ENCODE measurements at regions not wholly inside any gene's neighbourhood (a gene's known extent, or its start where the extent isn't known, plus 50 kb on each side); places are given as distances from the start of the nearest gene placed in this dataset.

DNA sequence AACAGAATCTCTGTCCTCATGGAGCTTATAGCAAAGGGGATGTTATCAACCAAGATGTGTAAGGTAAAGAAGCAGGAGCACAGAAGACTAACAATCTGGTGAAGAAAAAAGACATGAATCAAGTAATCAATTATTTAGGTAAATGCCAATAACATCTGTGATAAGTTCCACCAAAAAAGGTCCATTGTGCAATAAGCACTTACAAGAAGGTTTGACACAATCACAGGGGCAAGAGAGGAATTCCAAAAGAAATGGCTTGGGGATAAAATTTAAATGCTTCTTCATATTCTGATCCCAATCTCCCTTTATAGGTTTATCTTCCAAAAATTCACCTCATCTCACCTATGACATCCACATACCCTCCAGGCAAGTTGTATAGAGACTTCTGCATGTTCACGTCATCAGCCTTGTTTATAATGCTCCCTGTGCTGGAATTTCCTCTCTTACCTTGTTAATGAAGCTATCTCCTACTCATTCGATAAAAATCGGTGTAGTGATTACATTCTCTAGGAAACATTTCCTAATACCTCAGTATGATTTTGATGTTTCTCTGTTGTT lies 53.6 kb upstream of the DPT start:
- Mint-ChIP-seq H3K4me3 (no peak overlapping the region), H3K27me3 (ENCODE audit: low read depth in 3 of 3) (peaks cover 2 to 4% (median 2%) of the 10 kb centered on the region in 3 donors), H3K9me3 (no peaks in the 10 kb centered on the region), H3K4me1 (no peaks in the 10 kb centered on the region), H3K27ac (no peak overlapping the region), H3K36me3 (peaks cover 0 to 6% (median 0%) of the 10 kb centered on the region in 3 donors)
- no peak for DNase-seq

DNA sequence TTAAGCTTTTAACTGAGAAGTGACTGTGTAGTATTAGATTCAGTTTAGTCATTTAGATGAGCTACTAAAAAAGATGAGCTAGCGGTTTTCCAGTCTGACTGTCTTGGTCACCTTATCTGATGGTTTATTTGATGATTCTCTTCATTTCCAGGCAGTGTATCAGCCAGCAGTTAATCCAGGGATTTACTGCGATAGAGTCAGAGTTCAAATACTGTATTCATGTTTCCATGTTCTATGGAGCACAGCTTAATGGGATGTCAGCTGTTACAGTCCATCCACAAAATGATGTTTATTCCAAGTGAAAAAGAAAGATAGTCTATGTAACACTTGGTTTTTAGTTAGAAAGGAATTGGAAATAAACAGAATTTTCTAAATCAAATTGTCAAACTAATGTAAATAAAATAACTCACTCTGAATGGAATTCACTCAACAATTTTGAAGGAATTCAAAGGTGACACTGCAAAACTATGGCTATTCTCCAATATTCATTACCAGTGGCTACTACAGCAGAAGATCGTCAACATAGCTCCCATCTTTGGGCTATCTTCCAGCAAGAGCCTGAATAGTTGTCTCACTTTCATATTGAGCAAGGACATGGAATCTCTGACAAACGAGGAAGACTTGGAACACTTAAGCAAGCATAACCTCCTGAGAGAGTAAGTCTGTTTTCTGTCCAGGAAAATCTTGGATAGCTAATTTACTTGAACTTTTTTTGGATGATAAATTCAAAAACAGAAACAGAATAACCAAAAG lies 54.6 kb upstream of the DPT start:
- Mint-ChIP-seq H3K27me3 (ENCODE audit: low read depth in 3 of 3) (peaks cover 0 to 6% (median 2%) of the 10 kb centered on the region in 3 donors), H3K4me1 (no peaks in the 10 kb centered on the region), H3K36me3 (peaks cover 0 to 6% (median 0%) of the 10 kb centered on the region in 3 donors), H3K4me3 (no peak overlapping the region), H3K9me3 (no peaks in the 10 kb centered on the region), H3K27ac (no peak overlapping the region)
- no peak for DNase-seq

DNA sequence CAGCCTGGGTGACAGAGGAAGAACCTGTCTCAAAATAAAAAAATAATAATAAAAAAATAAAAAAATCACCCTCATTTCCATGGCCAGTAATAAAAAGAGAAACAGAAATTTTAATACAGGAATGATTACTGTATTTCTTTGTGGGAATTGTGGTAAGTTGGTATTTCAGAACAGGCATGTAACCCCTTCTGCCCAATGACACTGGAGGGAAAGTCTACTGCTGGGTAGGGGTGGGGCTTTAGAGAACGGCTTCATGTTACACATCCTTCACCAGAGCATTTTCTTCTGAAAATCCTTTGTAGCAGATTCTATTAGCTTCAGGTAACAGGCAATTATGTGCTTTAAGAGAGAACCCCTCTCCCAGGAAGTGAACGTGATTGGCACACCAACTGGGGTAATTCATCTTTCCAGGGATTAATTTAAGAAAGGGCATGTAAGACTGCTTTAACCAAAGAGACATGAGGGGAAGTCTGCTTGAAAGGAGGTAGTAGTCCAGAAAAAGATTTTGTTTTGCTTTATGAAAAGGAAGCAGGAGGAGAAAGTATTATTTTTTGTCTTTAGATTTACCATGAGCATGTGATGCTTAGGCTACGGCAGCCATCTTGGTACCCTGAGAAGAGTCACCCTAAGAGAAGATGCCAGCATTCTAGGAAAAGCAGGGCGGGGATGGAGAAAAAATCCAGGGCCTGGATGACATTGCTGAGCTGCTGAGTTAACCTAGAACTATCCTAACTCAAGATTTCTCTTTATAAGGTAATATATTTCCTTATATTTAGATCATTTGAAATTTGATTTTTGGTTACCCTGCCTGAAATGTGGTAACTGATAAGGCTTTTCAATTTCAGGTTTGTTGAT lies 57.7 kb upstream of the DPT start:
- no peak for DNase-seq
- H3K4me3 Mint-ChIP-seq, result no peak overlapping the region
- H3K27me3 Mint-ChIP-seq (ENCODE audit: low read depth in 3 of 3), result peaks cover 0 to 10% (median 4%) of the 10 kb centered on the region in 3 donors
- H3K27ac Mint-ChIP-seq, result no peak overlapping the region
- H3K4me1 Mint-ChIP-seq, result no peaks in the 10 kb centered on the region
- H3K36me3 Mint-ChIP-seq, result no peaks in the 10 kb centered on the region
- H3K9me3 Mint-ChIP-seq, result no peaks in the 10 kb centered on the region

DNA sequence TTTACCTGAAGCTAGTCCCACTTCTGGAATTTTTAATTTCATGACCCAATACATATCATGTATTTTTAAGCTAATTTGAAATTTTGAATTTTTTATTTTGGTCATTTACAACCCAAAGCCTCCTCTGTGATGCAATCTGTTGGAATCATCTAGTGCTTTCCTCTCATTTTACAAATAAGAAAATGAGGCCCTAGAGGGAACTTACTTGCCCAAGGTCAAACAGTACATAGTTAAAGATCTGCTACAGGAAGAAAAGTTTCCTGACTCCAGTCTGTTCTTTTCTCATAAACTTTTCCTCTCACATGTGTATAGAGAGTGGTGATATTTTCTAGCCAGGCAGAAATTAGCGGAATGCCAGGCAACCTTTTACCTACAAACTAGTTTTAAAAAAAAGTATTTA lies 59.3 kb upstream of the DPT start:
- H3K36me3 Mint-ChIP-seq, result no peaks in the 10 kb centered on the region
- H3K4me1 Mint-ChIP-seq, result no peaks in the 10 kb centered on the region
- H3K9me3 Mint-ChIP-seq, result no peaks in the 10 kb centered on the region
- H3K27ac Mint-ChIP-seq, result no peak overlapping the region
- DNase-seq, result no peak
- H3K4me3 Mint-ChIP-seq, result no peak overlapping the region
- H3K27me3 Mint-ChIP-seq (ENCODE audit: low read depth in 3 of 3), result peaks cover 0 to 11% (median 4%) of the 10 kb centered on the region in 3 donors

DNA sequence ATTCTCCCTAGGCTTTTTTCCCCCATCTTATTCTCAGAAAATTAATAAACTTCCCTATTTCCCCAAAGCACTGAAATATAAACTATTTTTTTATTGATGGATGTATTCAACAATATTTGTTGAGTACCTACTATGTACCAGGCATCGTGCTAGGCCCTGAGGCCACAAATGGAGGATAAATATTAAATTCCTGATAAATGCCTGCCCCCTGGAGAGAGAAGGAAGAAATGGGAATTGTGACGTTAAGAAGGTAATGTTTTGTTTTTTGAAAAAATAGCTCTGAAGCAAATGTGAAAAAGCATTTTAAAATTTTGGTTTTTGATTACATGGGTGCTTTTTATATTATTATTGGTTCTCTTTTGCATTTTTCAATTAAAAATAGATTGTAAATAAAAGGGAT lies 60.5 kb upstream of the DPT start:
- Mint-ChIP-seq H3K36me3 (no peaks in the 10 kb centered on the region), H3K4me1 (no peaks in the 10 kb centered on the region)

DNA sequence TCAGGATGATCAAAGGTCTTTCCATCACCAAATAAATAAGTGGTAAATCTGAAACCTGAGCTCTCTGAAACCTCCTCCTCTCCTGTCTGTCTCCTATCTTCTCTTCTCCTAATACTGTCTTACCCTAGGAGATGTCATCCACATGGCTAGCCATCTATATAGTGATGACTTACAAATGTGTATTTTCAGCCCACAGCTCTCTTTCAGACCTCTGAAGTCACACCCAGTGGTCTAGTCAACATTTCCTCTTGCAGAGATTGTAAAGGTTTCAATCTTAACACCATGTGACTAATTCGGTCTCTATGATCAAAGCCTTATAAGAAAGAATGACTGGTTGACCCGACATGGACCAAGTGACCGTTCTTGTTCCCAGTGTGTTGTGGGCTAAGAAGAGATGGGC lies 63.1 kb upstream of the DPT start:
- H3K27me3 Mint-ChIP-seq (ENCODE audit: low read depth in 3 of 3), result peaks cover 2 to 16% (median 6%) of the 10 kb centered on the region in 3 donors
- H3K4me3 Mint-ChIP-seq, result no peak overlapping the region
- H3K9me3 Mint-ChIP-seq, result no peaks in the 10 kb centered on the region
- H3K27ac Mint-ChIP-seq, result no peak overlapping the region
- DNase-seq, result no peak
- H3K36me3 Mint-ChIP-seq, result no peaks in the 10 kb centered on the region
- no peaks in the 10 kb centered on the region for H3K4me1 Mint-ChIP-seq

More for the DNA sequence above, 60.5 kb upstream of the DPT start:
- H3K27me3 Mint-ChIP-seq (ENCODE audit: low read depth in 3 of 3), result peaks cover 2 to 11% (median 6%) of the 10 kb centered on the region in 3 donors
- H3K27ac Mint-ChIP-seq, result no peak overlapping the region
- no peak for DNase-seq
- no peaks in the 10 kb centered on the region for H3K9me3 Mint-ChIP-seq
- H3K4me3 Mint-ChIP-seq, result no peak overlapping the region

DNA sequence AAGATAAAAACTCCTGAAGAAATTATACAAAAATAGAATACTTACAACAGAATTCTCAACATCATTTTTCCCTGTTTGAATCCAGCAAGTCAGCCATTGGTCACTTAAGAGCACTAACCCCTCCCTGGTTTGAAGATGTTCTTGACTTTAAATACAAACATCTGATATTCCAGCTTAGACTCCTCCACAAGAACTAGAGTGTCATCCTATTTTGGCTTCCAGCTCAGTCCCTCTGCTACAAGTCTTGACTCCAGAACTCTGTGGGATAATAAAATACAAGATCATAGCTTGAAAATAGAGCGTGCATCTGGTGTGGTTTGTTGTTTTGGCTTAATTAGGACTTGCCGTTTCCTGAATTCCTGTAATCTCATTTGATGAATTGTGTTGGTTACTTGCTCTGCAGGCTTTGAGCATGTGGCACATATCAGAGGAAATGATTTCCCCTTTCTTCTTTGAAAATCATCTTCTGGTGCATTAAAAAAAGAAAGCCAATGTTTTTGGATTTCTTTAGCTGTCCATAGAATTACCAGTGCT lies 63.7 kb upstream of the DPT start:
- Mint-ChIP-seq H3K9me3 (no peaks in the 10 kb centered on the region), H3K27ac (no peak overlapping the region), H3K4me1 (no peaks in the 10 kb centered on the region)

DNA sequence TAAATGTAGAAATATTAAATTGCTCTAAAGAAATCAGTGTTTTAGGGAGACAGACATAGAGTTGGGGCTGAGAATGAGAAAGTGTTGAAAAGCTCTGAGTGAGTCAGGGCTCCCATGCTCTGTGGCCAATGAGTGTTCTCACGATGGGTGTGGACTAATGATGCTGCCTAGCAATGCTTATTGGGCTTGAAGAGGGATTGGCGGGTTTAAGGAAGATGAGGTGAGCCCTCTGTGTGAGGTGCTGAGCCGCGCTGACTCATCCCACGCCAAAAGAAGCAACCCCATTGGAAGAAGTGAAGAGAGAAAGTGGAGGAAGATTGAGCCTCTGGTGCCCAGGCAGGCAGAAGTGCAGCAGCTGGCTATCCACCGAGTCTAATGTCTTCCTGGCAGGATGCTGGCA lies 65.1 kb upstream of the DPT start:
- DNase-seq, result no peak
- Mint-ChIP-seq H3K4me1 (no peaks in the 10 kb centered on the region), H3K36me3 (no peaks in the 10 kb centered on the region), H3K27ac (no peak overlapping the region), H3K4me3 (no peak overlapping the region), H3K9me3 (no peaks in the 10 kb centered on the region), H3K27me3 (ENCODE audit: low read depth in 3 of 3) (peaks cover 2 to 17% (median 6%) of the 10 kb centered on the region in 3 donors)

More for the DNA sequence above, 63.7 kb upstream of the DPT start:
- Mint-ChIP-seq H3K4me3 (no peak overlapping the region), H3K27me3 (ENCODE audit: low read depth in 3 of 3) (peaks cover 2 to 16% (median 6%) of the 10 kb centered on the region in 3 donors), H3K36me3 (no peaks in the 10 kb centered on the region)
- no peak for DNase-seq

DNA sequence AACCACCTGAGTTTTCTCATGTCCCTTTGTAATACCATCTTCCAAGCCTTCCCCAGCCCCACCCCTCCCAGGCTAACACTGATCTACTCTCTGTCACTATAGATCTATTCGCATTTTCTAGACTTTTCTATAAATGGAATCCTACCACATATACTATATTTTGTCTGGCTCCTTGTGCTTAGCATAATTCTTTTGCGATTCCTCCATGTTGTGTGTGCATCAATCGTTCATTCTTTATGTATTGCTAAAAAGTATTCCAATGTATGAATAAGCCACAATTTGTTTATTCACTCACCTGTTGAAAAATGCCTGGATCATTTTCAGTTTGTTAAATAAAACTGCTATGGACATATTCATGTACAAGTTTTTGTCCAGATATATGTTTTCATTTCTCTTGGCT lies 66.7 kb upstream of the DPT start:
- peaks cover 2 to 17% (median 6%) of the 10 kb centered on the region in 3 donors for H3K27me3 Mint-ChIP-seq (ENCODE audit: low read depth in 3 of 3)

DNA sequence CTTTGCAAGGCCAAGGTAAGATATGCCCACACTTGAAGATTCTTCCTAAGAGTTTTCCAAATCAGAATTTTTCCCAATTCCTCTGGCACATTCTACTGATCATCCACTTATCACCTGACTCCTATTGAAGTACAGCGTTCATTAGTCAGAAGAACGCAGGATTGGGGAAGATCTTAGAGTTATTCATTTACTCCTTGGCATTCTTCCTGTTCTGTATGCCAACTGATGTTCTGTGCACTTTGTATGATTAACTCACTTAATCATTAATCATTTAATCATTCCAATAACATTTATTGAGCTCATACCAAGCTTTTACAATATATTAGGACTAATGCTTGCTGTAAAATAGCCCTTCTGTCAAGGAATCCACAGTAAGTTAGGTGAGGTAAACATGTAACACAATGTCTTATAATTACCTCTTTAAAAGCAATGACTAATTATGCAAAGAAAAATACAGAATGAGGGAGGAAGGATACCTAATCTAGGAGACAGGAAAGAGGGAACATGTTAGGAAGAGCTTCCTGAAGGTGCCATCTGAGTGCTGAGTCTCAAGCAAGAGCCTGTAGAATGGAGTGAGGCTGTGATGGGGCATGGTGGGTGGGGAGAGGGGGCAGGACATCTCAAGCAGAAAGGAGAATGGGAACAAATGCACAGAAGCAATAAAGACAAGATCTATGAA lies 71.1 kb upstream of the DPT start:
- Mint-ChIP-seq H3K4me1 (peaks cover 6 to 10% of the 10 kb centered on the region in 2 donors), H3K9me3 (no peaks in the 10 kb centered on the region), H3K27me3 (ENCODE audit: low read depth in 3 of 3) (peaks cover 1 to 7% (median 2%) of the 10 kb centered on the region in 3 donors), H3K27ac (no peak overlapping the region), H3K36me3 (peaks cover 0 to 3% (median 0%) of the 10 kb centered on the region in 3 donors), H3K4me3 (no peak overlapping the region)
- DNase-seq, result no peak

More for the DNA sequence above, 66.7 kb upstream of the DPT start:
- Mint-ChIP-seq H3K36me3 (no peaks in the 10 kb centered on the region), H3K27ac (no peak overlapping the region), H3K9me3 (no peaks in the 10 kb centered on the region), H3K4me1 (no peaks in the 10 kb centered on the region), H3K4me3 (no peak overlapping the region)
- no peak for DNase-seq

DNA sequence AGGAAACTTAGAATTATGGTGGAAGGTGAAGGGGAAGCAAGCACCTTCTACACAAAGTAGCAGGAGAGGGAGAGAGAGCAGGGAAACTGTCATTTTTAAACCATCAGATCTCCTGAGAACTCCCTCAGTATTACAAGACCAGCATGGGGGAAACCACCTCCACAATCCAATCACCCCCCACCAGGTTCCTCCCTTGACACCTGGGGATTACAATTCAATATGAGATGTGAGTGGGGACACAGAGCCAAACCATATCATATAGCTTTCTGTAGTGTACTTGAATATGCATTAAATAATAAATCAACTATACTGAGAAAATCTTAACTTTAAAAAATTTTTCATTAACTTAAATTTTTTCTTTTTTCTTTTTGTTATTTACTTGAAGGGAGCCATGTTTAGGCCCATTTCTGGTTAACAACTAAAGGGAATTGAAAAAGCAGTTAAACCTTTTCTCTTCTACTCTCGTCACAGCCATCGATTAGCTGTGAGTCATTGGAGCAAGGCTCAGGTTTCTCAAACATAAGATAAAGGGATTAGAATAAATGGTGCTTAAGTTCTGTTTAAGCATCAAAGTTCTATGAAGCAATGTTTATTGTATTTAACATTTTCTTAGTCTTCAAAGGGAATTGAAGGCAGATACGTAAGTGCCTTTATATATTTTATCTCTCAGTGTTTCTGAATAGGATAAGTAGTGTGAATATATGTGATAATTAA lies 72.2 kb upstream of the DPT start:
- H3K4me1 Mint-ChIP-seq, result peaks cover 6 to 10% of the 10 kb centered on the region in 2 donors
- H3K9me3 Mint-ChIP-seq, result no peaks in the 10 kb centered on the region
- DNase-seq, result no peak
- H3K36me3 Mint-ChIP-seq, result peaks cover 0 to 3% (median 0%) of the 10 kb centered on the region in 3 donors
- H3K27ac Mint-ChIP-seq, result no peak overlapping the region
- H3K4me3 Mint-ChIP-seq, result no peak overlapping the region
- H3K27me3 Mint-ChIP-seq (ENCODE audit: low read depth in 3 of 3), result peaks cover 1 to 4% (median 2%) of the 10 kb centered on the region in 3 donors

DNA sequence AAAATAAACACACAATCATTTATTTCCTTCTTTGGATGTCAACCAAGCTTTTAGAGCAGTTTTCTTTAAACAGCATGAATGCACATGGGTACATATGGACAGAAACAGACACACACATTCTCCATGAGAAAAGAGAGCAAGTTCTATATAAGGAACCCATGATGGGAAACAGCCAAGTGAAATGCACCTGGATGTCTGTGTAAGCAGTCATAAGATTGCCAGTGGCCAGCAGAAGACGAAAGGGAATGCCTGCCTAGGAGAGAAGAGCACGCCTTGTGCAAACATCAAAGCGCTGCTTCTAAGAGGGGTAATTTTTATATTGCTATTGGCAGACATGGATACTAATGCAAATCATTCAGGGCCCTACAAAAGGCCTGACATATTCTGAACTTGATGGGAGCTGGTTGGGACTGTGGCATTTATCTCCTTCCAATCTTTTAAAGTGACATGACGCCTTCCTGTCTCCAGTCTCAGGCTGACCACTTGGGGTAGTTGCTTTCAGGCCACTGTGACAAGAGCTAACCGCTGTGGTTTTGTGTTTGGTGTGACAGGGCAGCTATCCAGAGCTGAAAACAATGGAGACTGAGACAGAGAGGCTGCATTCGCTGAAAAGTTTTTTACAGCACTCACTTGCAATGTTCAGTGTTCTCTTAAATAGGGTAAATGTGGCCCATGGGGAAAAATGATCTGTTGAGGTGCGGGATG lies 75.0 kb upstream of the DPT start:
- peaks cover 6 to 10% of the 10 kb centered on the region in 2 donors for H3K4me1 Mint-ChIP-seq
- no peaks in the 10 kb centered on the region for H3K9me3 Mint-ChIP-seq
- peaks cover 2 to 6% (median 3%) of the 10 kb centered on the region in 3 donors for H3K27me3 Mint-ChIP-seq (ENCODE audit: low read depth in 3 of 3)
- no peak overlapping the region for H3K27ac Mint-ChIP-seq
- peaks cover 0 to 3% (median 0%) of the 10 kb centered on the region in 3 donors for H3K36me3 Mint-ChIP-seq
- H3K4me3 Mint-ChIP-seq, result no peak overlapping the region
- DNase-seq, result peak in 2 of 3 donors; percentile 11 to 13
